Caki2 (cell line): ENCODE measurements at regions not wholly inside any gene's neighbourhood (a gene's known extent, or its start where the extent isn't known, plus 50 kb on each side); places are given as distances from the start of the nearest gene placed in this dataset.

Experiments
- DNase-seq: peaks from one replicate; pipeline ENCODE4 v3.0.0-alpha.2; 2015; ENCODE audit warnings: low read depth
- in situ Hi-C: cut with HindIII; loops from 2 replicates; pipeline ENCODE4 v1.10.0; 2016; ENCODE audit warnings: low sequenced_read_pairs, low pct_unique_long_range_greater_than_20kb, mixed read lengths

- no peak for DNase-seq
- in situ Hi-C loops: no loop called here
Measured at GRCh38 chr2:67667054-67667908, 270.1 kb downstream of the ETAA1 start.

GRCh38 chr2:67668538-67668937 is 271.4 kb downstream of the ETAA1 start:
- in situ Hi-C loops: no loop called here
- DNase-seq: no peak

- in situ Hi-C loops: no loop called here
- DNase-seq: no peak
Measured at GRCh38 chr2:67669168-67669567, 272.0 kb downstream of the ETAA1 start.

- DNase-seq: no peak
- in situ Hi-C loops: no loop called here
Measured at GRCh38 chr2:67669766-67670165, 272.6 kb downstream of the ETAA1 start.

- in situ Hi-C loops: no loop called here
Measured at GRCh38 chr2:67670747-67671183, 273.6 kb downstream of the ETAA1 start.

GRCh38 chr2:67671464-67672450 is 274.6 kb downstream of the ETAA1 start:
- in situ Hi-C loops: no loop called here

More at GRCh38 chr2:67670747-67671183, 273.6 kb downstream of the ETAA1 start:
- DNase-seq: no peak

GRCh38 chr2:67674668-67675067 is 277.5 kb downstream of the ETAA1 start:
- no peak for DNase-seq
- in situ Hi-C loops: no loop called here

More at GRCh38 chr2:67671464-67672450, 274.6 kb downstream of the ETAA1 start:
- no peak for DNase-seq

- in situ Hi-C loops: no loop called here
Measured at GRCh38 chr2:67684991-67685390, 287.9 kb downstream of the ETAA1 start.

GRCh38 chr2:67686254-67686653 is 289.1 kb downstream of the ETAA1 start:
- in situ Hi-C loops: no loop called here
- DNase-seq: no peak

More at GRCh38 chr2:67684991-67685390, 287.9 kb downstream of the ETAA1 start:
- DNase-seq: no peak

- in situ Hi-C loops: no loop called here
Measured at GRCh38 chr2:67689186-67689585, 292.1 kb downstream of the ETAA1 start.

GRCh38 chr2:67689651-67690050 is 292.5 kb downstream of the ETAA1 start:
- in situ Hi-C loops: no loop called here
- no peak for DNase-seq

More at GRCh38 chr2:67689186-67689585, 292.1 kb downstream of the ETAA1 start:
- no peak for DNase-seq

- DNase-seq: no peak
- in situ Hi-C loops: no loop called here
Measured at GRCh38 chr2:67694445-67694844, 297.3 kb downstream of the ETAA1 start.

- in situ Hi-C loops: no loop called here
- DNase-seq: no peak
Measured at GRCh38 chr2:67701011-67701410, 303.9 kb downstream of the ETAA1 start.

- in situ Hi-C loops: no loop called here
- no peak for DNase-seq
Measured at GRCh38 chr2:67702284-67702683, 305.2 kb downstream of the ETAA1 start.

- no peak for DNase-seq
- in situ Hi-C loops: no loop called here
Measured at GRCh38 chr2:67702937-67703336, 305.8 kb downstream of the ETAA1 start.

GRCh38 chr2:67706082-67706481 is 308.9 kb downstream of the ETAA1 start:
- DNase-seq: no peak
- in situ Hi-C loops: no loop called here

GRCh38 chr2:67707896-67708295 is 310.8 kb downstream of the ETAA1 start:
- in situ Hi-C loops: no loop called here
- DNase-seq: no peak

- DNase-seq: no peak
Measured at GRCh38 chr2:67709835-67710234, 312.7 kb downstream of the ETAA1 start.

GRCh38 chr2:67712484-67712883 is 315.4 kb downstream of the ETAA1 start:
- in situ Hi-C loops: no loop called here
- no peak for DNase-seq

More at GRCh38 chr2:67709835-67710234, 312.7 kb downstream of the ETAA1 start:
- in situ Hi-C loops: no loop called here
